ENCODE measurements at regions not wholly inside any gene's neighbourhood (a gene's known extent, or its start where the extent isn't known, plus 50 kb on each side); places are given as distances from the start of the nearest gene placed in this dataset.

GRCh38 chr1:55669293-55669692 is 454.1 kb upstream of the USP24 start:
- ChIA-PET CTCF (interaction anchor here (1.0 to 1.2 kb wide), 2 partner anchors 9 to 16 kb away, joined by 3 to 5 read pairs; no protein-coding TSS in a partner anchor), POLR2A (interaction anchor here (0.6 kb wide), 1 partner anchor 411 kb away, joined by 3 read pairs; no protein-coding TSS in a partner anchor)
- H3K4me3 ChIP-seq (ENCODE audit: low read depth, low read length), result no peak overlapping the region
- no peak for TF ChIP-seq CTCF (IDR thresholded peaks at IDR 0.05; ENCODE audit: insufficient read depth, low read length, missing control alignments)
- DNase-seq (ENCODE audit: low read depth, low spot score), result no peak

DNA sequence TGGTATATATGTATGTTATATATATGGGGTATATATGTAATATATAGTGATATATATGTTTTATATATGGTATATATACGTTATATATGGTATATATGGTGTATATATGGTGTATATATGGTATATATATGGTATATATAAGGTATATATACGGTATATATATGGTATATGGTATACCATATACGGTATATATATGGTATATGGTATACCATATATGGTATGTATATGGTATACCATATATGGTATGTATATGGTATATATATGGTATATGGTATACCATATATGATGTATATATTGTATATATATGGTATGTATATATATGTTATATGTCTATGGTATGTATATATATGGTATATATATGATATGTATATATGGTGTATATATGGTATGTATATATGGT is 447.7 kb upstream of the USP24 start:
- CTCF ChIA-PET, result no interaction called here
- no peak overlapping the region for H3K4me3 ChIP-seq (ENCODE audit: low read depth, low read length)
- POLR2A ChIA-PET, result no interaction called here
- no peak for TF ChIP-seq CTCF (IDR thresholded peaks at IDR 0.05; ENCODE audit: insufficient read depth, low read length, missing control alignments)
- DNase-seq (ENCODE audit: low read depth, low spot score), result no peak

DNA sequence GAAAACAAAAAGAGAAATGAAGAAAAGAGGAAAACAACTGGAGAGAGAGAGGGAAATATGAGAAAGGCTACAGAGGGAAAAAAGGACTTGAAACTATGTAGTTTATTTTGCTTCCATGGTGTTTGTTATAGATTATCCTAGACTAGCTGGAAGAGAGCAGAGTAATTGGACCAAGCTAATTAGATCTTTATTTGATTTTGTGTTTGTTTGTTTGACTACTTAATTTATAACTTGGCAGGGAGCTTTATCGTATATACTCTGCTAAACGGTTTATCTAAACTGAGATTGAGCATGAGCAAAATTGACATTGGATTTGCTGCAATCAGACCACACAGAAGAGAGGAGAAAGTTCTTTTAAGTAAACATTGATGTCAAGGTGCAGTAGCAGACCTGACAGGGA is 443.8 kb upstream of the USP24 start:
- no peak for DNase-seq (ENCODE audit: low read depth, low spot score)
- no peak overlapping the region for H3K4me3 ChIP-seq (ENCODE audit: low read depth, low read length)
- ChIA-PET CTCF (interaction anchor here (1.3 to 1.4 kb wide), 2 partner anchors 11 to 283 kb away, joined by 3 to 4 read pairs; no protein-coding TSS in a partner anchor), POLR2A (no interaction called here)
- no peak for TF ChIP-seq CTCF (IDR thresholded peaks at IDR 0.05; ENCODE audit: insufficient read depth, low read length, missing control alignments)

DNA sequence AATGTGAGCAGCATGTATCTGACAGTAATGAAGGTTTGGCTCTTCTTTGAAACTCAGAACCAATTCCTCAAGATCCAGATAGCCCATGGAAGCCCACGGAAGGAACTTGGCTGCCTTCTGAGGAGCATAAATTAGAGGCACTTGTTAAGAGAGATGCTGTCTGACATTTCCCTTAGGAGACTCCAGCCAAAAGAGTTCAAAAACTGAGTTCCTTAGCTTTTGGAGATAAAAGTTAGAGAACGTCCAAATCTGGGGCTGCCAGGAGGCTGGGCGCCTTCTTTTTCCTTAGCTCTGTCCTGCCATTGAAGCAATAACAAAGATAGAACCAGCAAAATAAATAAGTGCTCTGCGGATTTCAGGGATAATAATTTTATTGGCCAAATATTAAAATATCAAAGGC is 439.6 kb upstream of the USP24 start:
- CTCF ChIA-PET, result no interaction called here
- no peak for DNase-seq (ENCODE audit: low read depth, low spot score)
- POLR2A ChIA-PET, result interaction anchor here (0.6 kb wide), 1 partner anchor 1013 kb away, joined by 3 read pairs; no protein-coding TSS in a partner anchor
- H3K4me3 ChIP-seq (ENCODE audit: low read depth, low read length), result no peak overlapping the region
- TF ChIP-seq CTCF (IDR thresholded peaks at IDR 0.05; ENCODE audit: insufficient read depth, low read length, missing control alignments), result no peak

DNA sequence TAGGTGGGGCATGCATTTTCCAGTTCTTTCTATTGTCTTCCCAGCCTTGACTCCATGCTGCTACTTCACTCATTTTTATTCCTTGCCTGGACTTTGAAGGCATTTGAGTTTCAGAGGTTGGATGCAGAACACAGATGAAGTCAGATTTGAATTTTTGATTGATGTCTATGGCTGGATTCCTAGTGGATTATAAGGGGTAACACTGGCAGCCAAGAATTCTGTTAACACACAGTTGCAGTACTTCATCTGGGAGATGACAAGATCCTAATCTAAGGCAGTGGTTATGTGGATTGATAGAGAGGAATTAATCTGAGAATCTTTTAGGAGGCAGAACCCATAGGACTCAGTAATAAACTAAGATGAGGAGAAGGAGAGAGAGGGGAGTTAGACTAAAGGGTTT is 439.0 kb upstream of the USP24 start:
- no peak for TF ChIP-seq CTCF (IDR thresholded peaks at IDR 0.05; ENCODE audit: insufficient read depth, low read length, missing control alignments)
- DNase-seq (ENCODE audit: low read depth, low spot score), result no peak
- CTCF ChIA-PET, result no interaction called here
- POLR2A ChIA-PET, result no interaction called here
- H3K4me3 ChIP-seq (ENCODE audit: low read depth, low read length), result no peak overlapping the region

GRCh38 chr1:55650444-55650843 is 435.3 kb upstream of the USP24 start:
- CTCF ChIA-PET, result no interaction called here
- DNase-seq (ENCODE audit: low read depth, low spot score), result no peak
- no peak overlapping the region for H3K4me3 ChIP-seq (ENCODE audit: low read depth, low read length)
- POLR2A ChIA-PET, result no interaction called here
- no peak for TF ChIP-seq CTCF (IDR thresholded peaks at IDR 0.05; ENCODE audit: insufficient read depth, low read length, missing control alignments)

Data from AG04449 (cell line).